Right lobe of liver (tissue), 6 donors: ENCODE measurements at regions not wholly inside any gene's neighbourhood (a gene's known extent, or its start where the extent isn't known, plus 50 kb on each side); places are given as distances from the start of the nearest gene placed in this dataset.
A peak's percentile ranks its signal among the peaks of the same experiment; 100 is the strongest.

Source experiments
- ATAC-seq, 4 donors: fragments of 200-7000 bp; cut with Tn5 transposase; one replicate each; pipeline ENCODE4 v1.9.1; 2020; ENCODE audit warnings: mild to moderate bottlenecking in 4 of 4, moderate library complexity in 4 of 4
- DNase-seq, 3 donors: peaks; one replicate each; pipeline ENCODE4 v3.0.0-alpha.2; 2020
- H3K27ac ChIP-seq, 3 donors: fragments of 200-600 bp; one replicate each; pipeline ENCODE4 v1.8.0; 2022
- H3K27me3 ChIP-seq, 2 donors: fragments of 200-600 bp; one replicate each; pipeline ENCODE4 v1.8.0; 2022
- H3K36me3 ChIP-seq, 4 donors: fragments of 200-600 bp; sonication (generic) in 1 of 4; one replicate each; pipeline versions ENCODE4 v1.5.1 to v1.8.0; 2017 to 2022; ENCODE audit warnings: control low read depth in 1 of 4
- H3K4me1 ChIP-seq, 4 donors: fragments of 200-600 bp; sonication (generic) in 1 of 4; one replicate each; pipeline versions ENCODE4 v1.5.1 to v1.8.0; 2017 to 2022; ENCODE audit warnings: control low read depth in 1 of 4
- H3K4me3 ChIP-seq, 3 donors: fragments of 200-600 bp; one replicate each; pipeline ENCODE4 v1.8.0; 2022
- H3K9me3 ChIP-seq, 4 donors: fragments of 200-600 bp; sonication (generic) in 1 of 4; one replicate each; pipeline versions ENCODE4 v1.5.1 to v1.8.0; 2017 to 2022; ENCODE audit warnings: control low read depth in 1 of 4
- POLR2A ChIP-seq: fragments of 450-650 bp; IDR thresholded peaks from one replicate; pipeline ENCODE4 v1.6.1; 2017; ENCODE audit warnings: antibody characterized with exemption, mild to moderate bottlenecking
- WGBS: methylation state at CpG from one replicate; pipeline ENCODE4 v1.1.6; 2018; ENCODE audit warnings: low coverage, low lambda C conversion rate; ENCODE audit not compliant: insufficient coverage; ENCODE audit errors: missing lambda C conversion rate; 5-methylcytosine and 5-hydroxymethylcytosine counted together
- intact Hi-C, 2 donors: fragments of 100-400 bp; cut with DNase I; formaldehyde crosslinking; loops; one replicate each; pipeline versions ENCODE4 v1.11.2 to v1.14.1; 2022
- TF ChIP-seq, protein P1 (sequence below), 4 donors: fragments of 200-600 bp in 3 of 4; fragments of 450-650 bp in 1 of 4; IDR thresholded peaks; one replicate each; pipeline versions ENCODE4 v1.5.1 to v1.8.0; 2016 to 2022; ENCODE audit warnings: antibody characterized with exemption in 4 of 4, mild to moderate bottlenecking in 2 of 4
- donor health status: DM: no; HTN: yes; CAD: no.
- donor health status: DM: no; HTN: no; CAD: no.
- donor health status: DM: no; HTN: no; CAD: no.
- donor health status: DM: no; HTN: yes; CAD: no.
- donor health status: DM: no; HTN: yes; CAD: no.

GRCh38 chr1:147851149-147851548 is 51.4 kb upstream of the GJA8 start:
- ATAC-seq = peak; percentile 55 to 99 (median 76)

GRCh38 chr1:147852706-147853225 is 49.8 kb upstream of the GJA8 start:
- H3K4me3 ChIP-seq = no peak overlapping the region
- H3K36me3 ChIP-seq = no peaks in the 10 kb centered on the region
- no peaks in the 10 kb centered on the region for H3K27me3 ChIP-seq
- intact Hi-C loops = no loop called here
- H3K4me1 ChIP-seq = peaks cover 0 to 3% (median 0%) of the 10 kb centered on the region in 4 donors
- no peaks in the 10 kb centered on the region for H3K9me3 ChIP-seq
- no peak for ATAC-seq
- DNase-seq = no peak
- TF ChIP-seq, protein P1, sequence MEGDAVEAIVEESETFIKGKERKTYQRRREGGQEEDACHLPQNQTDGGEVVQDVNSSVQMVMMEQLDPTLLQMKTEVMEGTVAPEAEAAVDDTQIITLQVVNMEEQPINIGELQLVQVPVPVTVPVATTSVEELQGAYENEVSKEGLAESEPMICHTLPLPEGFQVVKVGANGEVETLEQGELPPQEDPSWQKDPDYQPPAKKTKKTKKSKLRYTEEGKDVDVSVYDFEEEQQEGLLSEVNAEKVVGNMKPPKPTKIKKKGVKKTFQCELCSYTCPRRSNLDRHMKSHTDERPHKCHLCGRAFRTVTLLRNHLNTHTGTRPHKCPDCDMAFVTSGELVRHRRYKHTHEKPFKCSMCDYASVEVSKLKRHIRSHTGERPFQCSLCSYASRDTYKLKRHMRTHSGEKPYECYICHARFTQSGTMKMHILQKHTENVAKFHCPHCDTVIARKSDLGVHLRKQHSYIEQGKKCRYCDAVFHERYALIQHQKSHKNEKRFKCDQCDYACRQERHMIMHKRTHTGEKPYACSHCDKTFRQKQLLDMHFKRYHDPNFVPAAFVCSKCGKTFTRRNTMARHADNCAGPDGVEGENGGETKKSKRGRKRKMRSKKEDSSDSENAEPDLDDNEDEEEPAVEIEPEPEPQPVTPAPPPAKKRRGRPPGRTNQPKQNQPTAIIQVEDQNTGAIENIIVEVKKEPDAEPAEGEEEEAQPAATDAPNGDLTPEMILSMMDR (IDR thresholded peaks at IDR 0.05) = no peak
- no peak for TF ChIP-seq POLR2A
- no peak overlapping the region for H3K27ac ChIP-seq
- WGBS = 82% methylated on average over 1 of the region's 1 CpG

More at GRCh38 chr1:147851149-147851548, 51.4 kb upstream of the GJA8 start:
- Histone ChIP-seq H3K36me3 (no peaks in the 10 kb centered on the region), H3K27me3 (no peaks in the 10 kb centered on the region), H3K4me3 (no peak overlapping the region), H3K9me3 (no peaks in the 10 kb centered on the region), H3K4me1 (peaks cover 0 to 3% (median 0%) of the 10 kb centered on the region in 4 donors), H3K27ac (no peak overlapping the region)
- no peak for TF ChIP-seq POLR2A
- TF ChIP-seq, protein P1 (IDR thresholded peaks at IDR 0.05) = no peak
- WGBS = 28% methylated on average over 2 of the region's 2 CpGs
- intact Hi-C loops = no loop called here
- DNase-seq = no peak
